NB4 (cell line): ENCODE measurements at regions not wholly inside any gene's neighbourhood (a gene's known extent, or its start where the extent isn't known, plus 50 kb on each side); places are given as distances from the start of the nearest gene placed in this dataset.

Experiments
- MYC ChIP-seq: IDR thresholded peaks from 2 replicates; pipeline ENCODE4 v1.6.1; 2011; ENCODE audit warnings: low read depth, low read length
- POLR2A ChIP-seq: IDR thresholded peaks from 2 replicates; pipeline ENCODE4 v1.6.1; 2011; ENCODE audit warnings: mild to moderate bottlenecking; ENCODE audit not compliant: insufficient read length; ENCODE audit errors: extremely low read depth
- TF ChIP-seq, protein P1 (sequence below): IDR thresholded peaks from one replicate; pipeline ENCODE4 v1.5.1; 2012; ENCODE audit warnings: low read depth, low read length

DNA sequence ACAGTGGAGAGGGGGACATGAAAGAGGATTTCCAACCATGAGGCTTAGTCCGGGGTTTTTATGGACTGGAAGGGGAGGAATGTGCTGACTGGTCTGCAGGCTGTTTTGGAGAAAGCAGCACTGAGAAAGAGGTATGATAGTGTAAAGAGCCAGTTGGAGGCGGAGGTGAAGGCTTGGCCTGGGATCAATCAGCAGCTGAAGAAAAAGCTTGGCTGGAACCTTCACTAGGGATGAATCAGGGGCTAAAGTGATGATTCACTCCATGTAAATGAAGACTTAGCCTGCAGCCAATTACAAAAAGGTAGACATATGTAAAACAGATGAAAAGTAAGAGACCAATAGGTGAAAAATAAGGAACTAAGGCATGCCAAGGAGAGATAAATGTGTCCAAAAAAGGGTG is 1382.6 kb downstream of the GATA3 start:
- TF ChIP-seq, protein P1, sequence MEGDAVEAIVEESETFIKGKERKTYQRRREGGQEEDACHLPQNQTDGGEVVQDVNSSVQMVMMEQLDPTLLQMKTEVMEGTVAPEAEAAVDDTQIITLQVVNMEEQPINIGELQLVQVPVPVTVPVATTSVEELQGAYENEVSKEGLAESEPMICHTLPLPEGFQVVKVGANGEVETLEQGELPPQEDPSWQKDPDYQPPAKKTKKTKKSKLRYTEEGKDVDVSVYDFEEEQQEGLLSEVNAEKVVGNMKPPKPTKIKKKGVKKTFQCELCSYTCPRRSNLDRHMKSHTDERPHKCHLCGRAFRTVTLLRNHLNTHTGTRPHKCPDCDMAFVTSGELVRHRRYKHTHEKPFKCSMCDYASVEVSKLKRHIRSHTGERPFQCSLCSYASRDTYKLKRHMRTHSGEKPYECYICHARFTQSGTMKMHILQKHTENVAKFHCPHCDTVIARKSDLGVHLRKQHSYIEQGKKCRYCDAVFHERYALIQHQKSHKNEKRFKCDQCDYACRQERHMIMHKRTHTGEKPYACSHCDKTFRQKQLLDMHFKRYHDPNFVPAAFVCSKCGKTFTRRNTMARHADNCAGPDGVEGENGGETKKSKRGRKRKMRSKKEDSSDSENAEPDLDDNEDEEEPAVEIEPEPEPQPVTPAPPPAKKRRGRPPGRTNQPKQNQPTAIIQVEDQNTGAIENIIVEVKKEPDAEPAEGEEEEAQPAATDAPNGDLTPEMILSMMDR, result no peak
- no peak for TF ChIP-seq MYC
- TF ChIP-seq POLR2A, result no peak
